Amniotic epithelial cell (primary cell): ENCODE measurements at regions not wholly inside any gene's neighbourhood (a gene's known extent, or its start where the extent isn't known, plus 50 kb on each side); places are given as distances from the start of the nearest gene placed in this dataset.
A peak's percentile ranks its signal among the peaks of the same experiment; 100 is the strongest.

Experiments used
- DNase-seq: peaks from one replicate; pipeline ENCODE4 v3.0.0-alpha.2; 2010; ENCODE audit warnings: low read depth

GRCh38 chr11:26096451-26096850 lies 235.5 kb upstream of the ANO3 start:
- no peak for DNase-seq

- no peak for DNase-seq
Observed at GRCh38 chr11:26102325-26102724, 229.6 kb upstream of the ANO3 start.

- DNase-seq = no peak
Observed at GRCh38 chr11:26105762-26106423, 226.0 kb upstream of the ANO3 start.

- no peak for DNase-seq
Observed at GRCh38 chr11:26106726-26107125, 225.2 kb upstream of the ANO3 start.

- DNase-seq = no peak
Observed at GRCh38 chr11:26109658-26110368, 222.1 kb upstream of the ANO3 start.

- DNase-seq = no peak
Observed at GRCh38 chr11:26112264-26112663, 219.7 kb upstream of the ANO3 start.

- no peak for DNase-seq
Observed at GRCh38 chr11:26121466-26121865, 210.5 kb upstream of the ANO3 start.

GRCh38 chr11:26126741-26127140 lies 205.2 kb upstream of the ANO3 start:
- DNase-seq = no peak

- no peak for DNase-seq
Observed at GRCh38 chr11:26127336-26127735, 204.6 kb upstream of the ANO3 start.

GRCh38 chr11:26131406-26131805 lies 200.5 kb upstream of the ANO3 start:
- no peak for DNase-seq

GRCh38 chr11:26134053-26134452 lies 197.9 kb upstream of the ANO3 start:
- no peak for DNase-seq

GRCh38 chr11:26134481-26135355 lies 197.2 kb upstream of the ANO3 start:
- peak; percentile 9 for DNase-seq

- no peak for DNase-seq
Observed at GRCh38 chr11:26137651-26138050, 194.3 kb upstream of the ANO3 start.

- DNase-seq = no peak
Observed at GRCh38 chr11:26142891-26143290, 189.0 kb upstream of the ANO3 start.

GRCh38 chr11:26143566-26144290 lies 188.2 kb upstream of the ANO3 start:
- DNase-seq = no peak

- peak; percentile 4 for DNase-seq
Observed at GRCh38 chr11:26144291-26144690, 187.6 kb upstream of the ANO3 start.

GRCh38 chr11:26144911-26145310 lies 187.0 kb upstream of the ANO3 start:
- no peak for DNase-seq

- no peak for DNase-seq
Observed at GRCh38 chr11:26149585-26149984, 182.3 kb upstream of the ANO3 start.

GRCh38 chr11:26150031-26150430 lies 181.9 kb upstream of the ANO3 start:
- DNase-seq = no peak

GRCh38 chr11:26158251-26158650 lies 173.7 kb upstream of the ANO3 start:
- no peak for DNase-seq

- DNase-seq = no peak
Observed at GRCh38 chr11:26162291-26162690, 169.6 kb upstream of the ANO3 start.

GRCh38 chr11:26186389-26186788 lies 145.5 kb upstream of the ANO3 start:
- no peak for DNase-seq
